ENCODE measurements at regions not wholly inside any gene's neighbourhood (a gene's known extent, or its start where the extent isn't known, plus 50 kb on each side); places are given as distances from the start of the nearest gene placed in this dataset.

DNA sequence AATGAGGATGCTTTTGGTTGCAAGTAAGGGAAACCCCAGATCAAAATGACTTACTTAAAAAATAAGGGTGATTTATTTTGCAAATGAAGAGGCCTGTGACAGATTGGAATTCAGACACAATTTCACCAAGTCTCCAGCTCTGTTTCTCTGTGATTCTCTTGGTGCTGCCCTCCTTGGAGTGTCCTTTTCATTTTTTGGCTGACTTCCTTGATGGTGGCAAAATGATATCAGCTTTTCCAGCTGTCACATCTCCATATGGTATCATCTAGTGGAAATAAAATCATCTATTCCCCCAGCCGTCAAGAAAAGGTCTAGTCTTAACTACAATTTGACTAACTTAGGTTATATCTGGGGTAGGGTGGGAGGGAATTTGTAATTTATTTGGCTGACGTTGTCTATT, 68.5 kb upstream of the SLC25A26 start:
- ATAC-seq: no peak
- no peaks in the 10 kb centered on the region for H3K36me3 ChIP-seq
- WGBS, 4 donors: 66 to 81% (median 80%) methylated on average over 2 of the region's 2 CpGs
- no peaks in the 10 kb centered on the region for H3K27me3 ChIP-seq
- no peaks in the 10 kb centered on the region for H3K9me3 ChIP-seq
- peaks cover 0 to 32% (median 11%) of the 10 kb centered on the region in 12 donors for H3K4me1 ChIP-seq
- no peak overlapping the region for H3K4me3 ChIP-seq
- DNase-seq: no peak
- TF ChIP-seq, protein P1, sequence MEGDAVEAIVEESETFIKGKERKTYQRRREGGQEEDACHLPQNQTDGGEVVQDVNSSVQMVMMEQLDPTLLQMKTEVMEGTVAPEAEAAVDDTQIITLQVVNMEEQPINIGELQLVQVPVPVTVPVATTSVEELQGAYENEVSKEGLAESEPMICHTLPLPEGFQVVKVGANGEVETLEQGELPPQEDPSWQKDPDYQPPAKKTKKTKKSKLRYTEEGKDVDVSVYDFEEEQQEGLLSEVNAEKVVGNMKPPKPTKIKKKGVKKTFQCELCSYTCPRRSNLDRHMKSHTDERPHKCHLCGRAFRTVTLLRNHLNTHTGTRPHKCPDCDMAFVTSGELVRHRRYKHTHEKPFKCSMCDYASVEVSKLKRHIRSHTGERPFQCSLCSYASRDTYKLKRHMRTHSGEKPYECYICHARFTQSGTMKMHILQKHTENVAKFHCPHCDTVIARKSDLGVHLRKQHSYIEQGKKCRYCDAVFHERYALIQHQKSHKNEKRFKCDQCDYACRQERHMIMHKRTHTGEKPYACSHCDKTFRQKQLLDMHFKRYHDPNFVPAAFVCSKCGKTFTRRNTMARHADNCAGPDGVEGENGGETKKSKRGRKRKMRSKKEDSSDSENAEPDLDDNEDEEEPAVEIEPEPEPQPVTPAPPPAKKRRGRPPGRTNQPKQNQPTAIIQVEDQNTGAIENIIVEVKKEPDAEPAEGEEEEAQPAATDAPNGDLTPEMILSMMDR (IDR thresholded peaks at IDR 0.05): no peak
- no peak for TF ChIP-seq POLR2A (IDR thresholded peaks at IDR 0.05)
- peak overlapping the region in 2 of 12 donors; percentile 7 to 86 for H3K27ac ChIP-seq
- intact Hi-C loops (cut with DNase I): no loop called here

DNA sequence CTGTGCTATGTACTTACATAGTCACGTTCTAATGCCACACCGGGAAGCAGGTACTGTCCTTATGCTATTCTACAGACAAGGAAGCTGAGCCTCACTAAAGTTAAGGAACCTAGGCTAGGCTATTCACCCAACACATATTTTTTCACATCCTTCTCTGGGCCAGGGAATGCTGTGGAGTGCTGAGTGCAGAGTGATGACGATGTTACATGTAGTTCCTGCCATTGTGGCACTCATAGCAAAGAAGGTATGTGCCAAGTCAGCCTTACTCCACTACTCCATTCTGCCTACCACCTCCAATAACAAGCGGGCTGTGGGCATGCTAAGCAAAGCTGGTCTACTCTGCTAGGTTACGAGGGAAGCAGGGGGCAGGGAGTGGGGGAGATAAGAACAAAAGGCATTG, 69.8 kb upstream of the SLC25A26 start:
- no peak for DNase-seq
- Histone ChIP-seq H3K4me1 (peaks cover 0 to 28% (median 11%) of the 10 kb centered on the region in 12 donors), H3K36me3 (no peaks in the 10 kb centered on the region), H3K4me3 (no peak overlapping the region), H3K27me3 (no peaks in the 10 kb centered on the region), H3K27ac (no peak overlapping the region), H3K9me3 (no peaks in the 10 kb centered on the region)
- intact Hi-C loops (cut with DNase I): no loop called here
- WGBS, 4 donors: 83 to 88% (median 85%) methylated on average over 5 of the region's 5 CpGs
- TF ChIP-seq, protein P1 (IDR thresholded peaks at IDR 0.05): no peak
- no peak for TF ChIP-seq POLR2A (IDR thresholded peaks at IDR 0.05)
- ATAC-seq: peak in 2 of 4 donors; percentile 53 to 56

DNA sequence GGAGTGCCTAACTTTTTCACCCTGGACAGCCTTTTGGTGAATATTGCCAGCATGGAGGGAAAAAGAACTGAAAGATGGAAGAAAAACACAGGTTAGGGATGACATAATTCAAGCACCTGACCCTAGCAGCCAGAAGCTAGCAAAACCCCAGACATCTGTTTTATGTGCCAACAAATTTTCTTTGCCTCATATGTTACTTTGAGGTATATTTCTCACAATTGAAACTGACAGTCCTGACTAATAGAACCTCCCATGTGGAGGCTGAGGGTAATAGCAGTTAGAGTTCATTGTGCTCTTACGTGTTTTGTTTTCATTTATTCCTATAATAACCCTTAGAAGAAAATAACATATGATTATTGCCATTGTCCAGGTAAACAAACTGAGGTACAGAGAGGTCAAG, 71.5 kb upstream of the SLC25A26 start:
- no peak overlapping the region for H3K27ac ChIP-seq
- intact Hi-C loops (cut with DNase I): no loop called here
- H3K27me3 ChIP-seq: no peaks in the 10 kb centered on the region
- DNase-seq: no peak
- TF ChIP-seq, protein P1 (IDR thresholded peaks at IDR 0.05): no peak
- WGBS, 4 donors: 83 to 91% (median 87%) methylated on average over 1 of the region's 1 CpG
- ATAC-seq: no peak
- H3K4me1 ChIP-seq: peaks cover 0 to 24% (median 7%) of the 10 kb centered on the region in 12 donors
- no peak overlapping the region for H3K4me3 ChIP-seq
- H3K36me3 ChIP-seq: no peaks in the 10 kb centered on the region
- no peaks in the 10 kb centered on the region for H3K9me3 ChIP-seq

DNA sequence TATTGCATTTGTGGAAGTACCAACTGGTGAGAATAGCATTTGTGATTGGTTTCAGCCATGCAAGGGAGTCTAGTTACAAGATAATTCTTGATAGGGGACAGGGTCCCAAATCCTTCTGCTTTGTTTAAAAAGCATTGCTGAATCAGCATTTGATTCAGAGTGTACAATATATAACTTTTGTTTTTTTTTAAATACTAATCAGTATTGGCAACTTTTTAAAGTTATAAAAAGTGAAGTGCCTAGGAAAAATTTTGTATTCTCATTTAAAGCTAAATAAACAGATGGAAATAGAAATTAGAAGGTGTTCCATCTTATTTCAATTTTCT, 75.4 kb upstream of the SLC25A26 start:
- Histone ChIP-seq H3K27ac (no peak overlapping the region), H3K4me3 (no peak overlapping the region), H3K36me3 (no peaks in the 10 kb centered on the region), H3K27me3 (no peaks in the 10 kb centered on the region), H3K9me3 (no peaks in the 10 kb centered on the region), H3K4me1 (peaks cover 0 to 10% (median 0%) of the 10 kb centered on the region in 12 donors)
- ATAC-seq (no peak), DNase-seq (no peak)
- intact Hi-C loops (cut with DNase I): no loop called here
- TF ChIP-seq, protein P1 (IDR thresholded peaks at IDR 0.05): no peak
- no peak for TF ChIP-seq POLR2A (IDR thresholded peaks at IDR 0.05)

Measured in heart left ventricle (tissue), 16 donors.